ENCODE measurements at regions not wholly inside any gene's neighbourhood (a gene's known extent, or its start where the extent isn't known, plus 50 kb on each side); places are given as distances from the start of the nearest gene placed in this dataset.

- no peak for DNase-seq
Measured at GRCh38 chr17:36696805-36697204, 95.4 kb downstream of the MRM1 start.

GRCh38 chr17:36697903-36698530 is 96.6 kb downstream of the MRM1 start:
- no peak for DNase-seq

- DNase-seq: no peak
Measured at GRCh38 chr17:36701429-36702099, 100.2 kb downstream of the MRM1 start.

- no peak for DNase-seq
Measured at GRCh38 chr17:36702636-36703035, 101.3 kb downstream of the MRM1 start.

- DNase-seq: peak; percentile 20
Measured at GRCh38 chr17:36703860-36704266, 102.5 kb downstream of the MRM1 start.

- no peak for DNase-seq
Measured at GRCh38 chr17:36705283-36705795, 104.0 kb downstream of the MRM1 start.

GRCh38 chr17:36705874-36706731 is 104.7 kb downstream of the MRM1 start:
- no peak for DNase-seq

- no peak for DNase-seq
Measured at GRCh38 chr17:36707904-36708303, 106.5 kb downstream of the MRM1 start.

- no peak for DNase-seq
Measured at GRCh38 chr17:36714789-36715188, 113.4 kb downstream of the MRM1 start.

GRCh38 chr17:36715951-36716350 is 114.6 kb downstream of the MRM1 start:
- DNase-seq: no peak

GRCh38 chr17:36717088-36717487 is 115.7 kb downstream of the MRM1 start:
- DNase-seq: no peak

GRCh38 chr17:36720131-36720530 is 118.7 kb downstream of the MRM1 start:
- no peak for DNase-seq

- no peak for DNase-seq
Measured at GRCh38 chr17:36721560-36722120, 120.3 kb downstream of the MRM1 start.

- peak; percentile 61 for DNase-seq
Measured at GRCh38 chr17:36722121-36722902, 120.9 kb downstream of the MRM1 start.

GRCh38 chr17:36722903-36723263 is 121.5 kb downstream of the MRM1 start:
- no peak for DNase-seq

- DNase-seq: no peak
Measured at GRCh38 chr17:36723459-36724025, 122.2 kb downstream of the MRM1 start.

- no peak for DNase-seq
Measured at GRCh38 chr17:36726199-36726598, 124.8 kb downstream of the MRM1 start.

- no peak for DNase-seq
Measured at GRCh38 chr17:36727052-36727451, 125.7 kb downstream of the MRM1 start.

- no peak for DNase-seq
Measured at GRCh38 chr17:36727577-36727976, 126.2 kb downstream of the MRM1 start.

- DNase-seq: peak; percentile 20
Measured at GRCh38 chr17:36728030-36728991, 126.9 kb downstream of the MRM1 start.
